Trophoblast cell (in vitro differentiated cells and primary cell): ENCODE measurements at regions not wholly inside any gene's neighbourhood (a gene's known extent, or its start where the extent isn't known, plus 50 kb on each side); places are given as distances from the start of the nearest gene placed in this dataset.

Experiments
- DNase-seq, 2 donors: peaks; one replicate each; pipeline ENCODE4 v3.0.0-alpha.2; 2016
- H2AFZ ChIP-seq: 2 replicates; pipeline ENCODE4 v1.6.1; 2013; ENCODE audit warnings: low read length, moderate library complexity, mild to moderate bottlenecking; ENCODE audit not compliant: insufficient read depth, poor library complexity
- H2AK5ac ChIP-seq: 2 replicates; pipeline ENCODE4 v1.6.1; 2013; ENCODE audit warnings: mild to moderate bottlenecking, low read length
- H2BK120ac ChIP-seq: 2 replicates; pipeline ENCODE4 v1.6.1; 2013; ENCODE audit warnings: low read length, mild to moderate bottlenecking, moderate library complexity; ENCODE audit not compliant: insufficient read depth, poor library complexity
- H2BK12ac ChIP-seq: 2 replicates; pipeline ENCODE4 v1.6.1; 2013; ENCODE audit warnings: mild to moderate bottlenecking, low read length, moderate library complexity
- H2BK5ac ChIP-seq: 2 replicates; pipeline ENCODE4 v1.6.1; 2013; ENCODE audit warnings: low read length, low read depth, moderate library complexity, mild to moderate bottlenecking; ENCODE audit not compliant: poor library complexity
- H3K14ac ChIP-seq: 2 replicates; pipeline ENCODE4 v1.6.1; 2013; ENCODE audit warnings: mild to moderate bottlenecking, low read length
- H3K18ac ChIP-seq: 2 replicates; pipeline ENCODE4 v1.6.1; 2013; ENCODE audit warnings: mild to moderate bottlenecking, low read length
- H3K23ac ChIP-seq: 2 replicates; pipeline ENCODE4 v1.6.1; 2013; ENCODE audit warnings: low read length
- H3K27ac ChIP-seq: 2 replicates; pipeline ENCODE4 v1.5.1; 2013; ENCODE audit warnings: low read depth, mild to moderate bottlenecking, inconsistent platforms, low read length, moderate library complexity
- H3K27me3 ChIP-seq: 2 replicates; pipeline ENCODE4 v1.6.1; 2013; ENCODE audit warnings: inconsistent platforms, mild to moderate bottlenecking, low read length, moderate library complexity; ENCODE audit not compliant: insufficient read depth
- H3K36me3 ChIP-seq, 2 experiments: 1 replicate in 1 of 2; 2 replicates in 1 of 2; pipeline ENCODE4 v1.6.1; 2013; ENCODE audit warnings: low read length in 2 of 2, mild to moderate bottlenecking in 2 of 2, moderate library complexity in 1 of 2; ENCODE audit not compliant: insufficient read depth in 2 of 2, control insufficient read depth in 1 of 2
- H3K4ac ChIP-seq: 2 replicates; pipeline ENCODE4 v1.6.1; 2013; ENCODE audit warnings: low read depth, mild to moderate bottlenecking, low read length, moderate library complexity
- H3K4me1 ChIP-seq, 2 experiments: 1 replicate in 1 of 2; 2 replicates in 1 of 2; pipeline ENCODE4 v1.6.1; 2013; ENCODE audit warnings: low read length in 2 of 2, mild to moderate bottlenecking in 2 of 2, moderate library complexity in 1 of 2; ENCODE audit not compliant: insufficient read depth in 2 of 2, control insufficient read depth in 1 of 2
- H3K4me2 ChIP-seq: 2 replicates; pipeline ENCODE4 v1.6.1; 2013; ENCODE audit warnings: inconsistent platforms, mild to moderate bottlenecking, low read length, moderate library complexity
- H3K4me3 ChIP-seq: 2 replicates; pipeline ENCODE4 v1.5.1; 2013; ENCODE audit warnings: mild to moderate bottlenecking, low read depth, low read length, inconsistent platforms
- H3K79me1 ChIP-seq: one replicate; pipeline ENCODE4 v1.6.1; 2013; ENCODE audit warnings: low read length
- H3K79me2 ChIP-seq: 2 replicates; pipeline ENCODE4 v1.6.1; 2013; ENCODE audit warnings: low read length, mild to moderate bottlenecking; ENCODE audit not compliant: control insufficient read depth, insufficient read depth, poor library complexity
- H3K9ac ChIP-seq: 2 replicates; pipeline ENCODE4 v1.6.1; 2013; ENCODE audit warnings: mild to moderate bottlenecking, low read length
- H3K9me3 ChIP-seq: 2 replicates; pipeline ENCODE4 v1.6.1; 2013; ENCODE audit warnings: low read depth, mild to moderate bottlenecking, control low read depth, inconsistent platforms, low read length; ENCODE audit not compliant: insufficient read depth
- H4K12ac ChIP-seq: 2 replicates; pipeline ENCODE4 v1.6.1; 2013; ENCODE audit warnings: low read depth, mild to moderate bottlenecking, low read length, moderate library complexity
- H4K8ac ChIP-seq: 2 replicates; pipeline ENCODE4 v1.6.1; 2013; ENCODE audit warnings: low read depth, mild to moderate bottlenecking, low read length, moderate library complexity
- H4K91ac ChIP-seq: one replicate; pipeline ENCODE4 v1.6.1; 2013; ENCODE audit warnings: low read depth, mild to moderate bottlenecking, low read length, moderate library complexity
- WGBS: extraction: QIAGEN DNeasy Blood & Tissue Kit; methylation state at CpG from one replicate; pipeline ENCODE4 v1.1.7; 2013; ENCODE audit warnings: missing lambda C conversion rate; ENCODE audit not compliant: insufficient read length, insufficient coverage; ENCODE audit errors: extremely low coverage; 5-methylcytosine and 5-hydroxymethylcytosine counted together

GRCh38 chr6:121593011-121593641, 157.7 kb downstream of the GJA1 start:
- Histone ChIP-seq H2BK5ac (no peak overlapping the region), H3K79me1 (no peaks in the 10 kb centered on the region), H3K9me3 (no peaks in the 10 kb centered on the region), H3K4me1 (peaks cover 0 to 2% of the 10 kb centered on the region in 2 experiments), H2BK120ac (no peak overlapping the region), H3K9ac (no peak overlapping the region), H3K36me3 (no peaks in the 10 kb centered on the region), H2BK12ac (no peak overlapping the region), H2AK5ac (no peak overlapping the region), H4K8ac (no peak overlapping the region), H3K79me2 (no peaks in the 10 kb centered on the region), H4K12ac (no peak overlapping the region), H3K23ac (no peak overlapping the region), H4K91ac (no peak overlapping the region), H3K27ac (no peak overlapping the region), H3K27me3 (no peaks in the 10 kb centered on the region), H3K4ac (no peak overlapping the region), H2AFZ (no peak overlapping the region), H3K18ac (no peak overlapping the region), H3K4me2 (no peak overlapping the region), H3K4me3 (no peak overlapping the region), H3K14ac (no peak overlapping the region)
- peak; percentile 17 to 83 for DNase-seq
- no CpG with 5 or more reads among the region's 3 CpGs for WGBS

GRCh38 chr6:121594053-121594452, 158.6 kb downstream of the GJA1 start:
- WGBS: no CpG with 5 or more reads among the region's 3 CpGs
- no peaks in the 10 kb centered on the region for H3K79me1 ChIP-seq
- H3K14ac ChIP-seq: no peak overlapping the region
- H3K27me3 ChIP-seq: no peaks in the 10 kb centered on the region
- H3K36me3 ChIP-seq: no peaks in the 10 kb centered on the region
- no peak overlapping the region for H3K27ac ChIP-seq
- peaks cover 0 to 2% of the 10 kb centered on the region in 2 experiments for H3K4me1 ChIP-seq
- H3K4me2 ChIP-seq: no peak overlapping the region
- H3K9me3 ChIP-seq: no peaks in the 10 kb centered on the region
- H3K4ac ChIP-seq: no peak overlapping the region
- DNase-seq: no peak
- no peak overlapping the region for H2BK5ac ChIP-seq
- H3K23ac ChIP-seq: no peak overlapping the region
- H2BK120ac ChIP-seq: no peak overlapping the region
- H2AK5ac ChIP-seq: no peak overlapping the region
- no peak overlapping the region for H2AFZ ChIP-seq
- no peaks in the 10 kb centered on the region for H3K79me2 ChIP-seq
- no peak overlapping the region for H2BK12ac ChIP-seq
- no peak overlapping the region for H4K91ac ChIP-seq
- no peak overlapping the region for H3K9ac ChIP-seq
- H3K4me3 ChIP-seq: no peak overlapping the region
- H3K18ac ChIP-seq: no peak overlapping the region
- H4K12ac ChIP-seq: no peak overlapping the region
- no peak overlapping the region for H4K8ac ChIP-seq

GRCh38 chr6:121595646-121596045, 160.2 kb downstream of the GJA1 start:
- Histone ChIP-seq H3K27me3 (no peaks in the 10 kb centered on the region), H3K14ac (no peak overlapping the region), H3K79me2 (no peaks in the 10 kb centered on the region), H3K4ac (no peak overlapping the region), H3K36me3 (no peaks in the 10 kb centered on the region), H3K4me1 (peaks cover 0 to 2% of the 10 kb centered on the region in 2 experiments), H3K23ac (no peak overlapping the region), H2BK120ac (no peak overlapping the region), H3K27ac (no peak overlapping the region), H3K9ac (no peak overlapping the region), H4K12ac (no peak overlapping the region), H2AK5ac (no peak overlapping the region), H4K8ac (no peak overlapping the region), H2AFZ (no peak overlapping the region), H3K4me3 (no peak overlapping the region), H3K4me2 (no peak overlapping the region), H3K18ac (no peak overlapping the region), H3K9me3 (no peaks in the 10 kb centered on the region), H2BK5ac (no peak overlapping the region), H4K91ac (no peak overlapping the region), H2BK12ac (no peak overlapping the region), H3K79me1 (no peaks in the 10 kb centered on the region)
- WGBS: no CpG with 5 or more reads among the region's 1 CpG
- no peak for DNase-seq

GRCh38 chr6:121596441-121596840, 161.0 kb downstream of the GJA1 start:
- no peak overlapping the region for H4K8ac ChIP-seq
- H4K12ac ChIP-seq: no peak overlapping the region
- H3K4ac ChIP-seq: no peak overlapping the region
- no CpG with 5 or more reads among the region's 4 CpGs for WGBS
- no peak overlapping the region for H3K9ac ChIP-seq
- H2AFZ ChIP-seq: no peak overlapping the region
- no peak overlapping the region for H2BK12ac ChIP-seq
- H4K91ac ChIP-seq: no peak overlapping the region
- no peak overlapping the region for H3K4me2 ChIP-seq
- H3K27me3 ChIP-seq: no peaks in the 10 kb centered on the region
- H3K36me3 ChIP-seq: no peaks in the 10 kb centered on the region
- H3K4me1 ChIP-seq: peaks cover 0 to 2% of the 10 kb centered on the region in 2 experiments
- no peak overlapping the region for H3K14ac ChIP-seq
- H2BK5ac ChIP-seq: no peak overlapping the region
- H3K18ac ChIP-seq: no peak overlapping the region
- H3K79me2 ChIP-seq: no peaks in the 10 kb centered on the region
- H3K23ac ChIP-seq: no peak overlapping the region
- no peak for DNase-seq
- no peak overlapping the region for H3K4me3 ChIP-seq
- H3K27ac ChIP-seq: no peak overlapping the region
- no peaks in the 10 kb centered on the region for H3K9me3 ChIP-seq
- H2BK120ac ChIP-seq: no peak overlapping the region
- no peak overlapping the region for H2AK5ac ChIP-seq
- no peaks in the 10 kb centered on the region for H3K79me1 ChIP-seq
